Motor neuron (in vitro differentiated cells): ENCODE measurements at regions not wholly inside any gene's neighbourhood (a gene's known extent, or its start where the extent isn't known, plus 50 kb on each side); places are given as distances from the start of the nearest gene placed in this dataset.

Experiments used
- ATAC-seq, 8 experiments: fragments of 200-7000 bp; cut with Tn5 transposase; replicated peaks in 6 of 8; 2 replicates each; pipeline ENCODE4 v1.8.0; 2021; ENCODE audit warnings: mild to moderate bottlenecking in 8 of 8, moderate library complexity in 8 of 8
- H3K27ac ChIP-seq, 2 donors: fragments of 250-450 bp; sonication (Bioruptor Pico); 2 replicates each; pipeline ENCODE4 v1.9.0; 2021; ENCODE audit warnings: antibody characterized with exemption in 2 of 2, mild to moderate bottlenecking in 2 of 2, moderate library complexity in 1 of 2
- H3K4me1 ChIP-seq, 2 donors: fragments of 250-450 bp; sonication (Bioruptor Pico); replicated peaks in 1 of 2; 2 replicates each; pipeline ENCODE4 v1.6.1; 2021; ENCODE audit warnings: antibody characterized with exemption in 2 of 2, mild to moderate bottlenecking in 2 of 2, moderate library complexity in 1 of 2
- H3K4me3 ChIP-seq, 5 donors: fragments of 250-450 bp; sonication (Bioruptor Pico); 2 replicates each; pipeline ENCODE4 v1.9.0; 2021; ENCODE audit warnings: antibody characterized with exemption in 5 of 5, mild to moderate bottlenecking in 5 of 5, moderate library complexity in 4 of 5
- WGBS, 10 experiments: fragments of 450-650 bp; shearing (Covaris generic); methylation state at CpG; one replicate each; pipeline ENCODE4 v1.0.0; 2022; 5-methylcytosine and 5-hydroxymethylcytosine counted together
- in situ Hi-C, 9 experiments: fragments of 400-800 bp; cut with MboI; loops; one replicate each; pipeline ENCODE4 v1.15.0; 2021; ENCODE audit warnings: low sequenced_read_pairs in 9 of 9, low pct_unique_long_range_greater_than_20kb in 2 of 9; ENCODE audit not compliant: unreplicated experiment in 9 of 9

DNA sequence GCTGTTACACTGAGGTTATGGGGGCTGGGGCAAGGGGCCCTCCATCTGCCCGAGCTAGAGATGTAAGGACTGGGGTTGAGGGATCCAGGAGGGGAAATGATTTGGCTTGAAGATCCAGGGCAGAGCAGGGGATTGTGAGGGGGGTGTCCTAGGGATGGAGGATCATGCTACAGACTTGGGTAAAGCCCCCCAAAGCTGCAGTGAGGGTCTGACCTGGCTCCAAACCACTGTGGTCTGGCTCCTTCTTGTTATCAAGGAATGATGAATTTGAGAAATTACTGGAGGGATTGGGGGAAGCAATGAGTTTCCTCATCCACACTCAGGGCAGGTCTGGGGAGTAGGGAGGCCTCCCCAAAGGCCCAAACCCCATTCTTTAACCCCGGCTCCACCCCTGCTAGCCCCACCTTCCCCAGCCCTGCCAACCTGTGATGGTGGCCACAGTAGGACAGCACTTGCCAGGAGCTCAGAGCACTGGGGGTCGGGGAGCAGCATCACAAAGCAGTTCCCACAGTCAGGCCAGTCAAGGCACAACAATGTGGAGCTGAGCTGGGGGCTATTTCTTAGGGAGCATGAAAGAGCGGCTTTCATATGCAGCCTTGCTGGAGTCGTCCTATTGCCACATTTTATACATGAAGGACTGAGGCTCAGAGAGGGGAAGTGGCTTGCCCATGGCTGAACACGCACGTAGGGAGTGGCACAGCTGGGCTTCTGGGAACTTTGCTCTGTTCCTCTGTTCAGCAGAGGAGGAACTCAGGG, 165.5 kb downstream of the EFNB1 start:
- no peak for ATAC-seq
- in situ Hi-C loops = no loop called here
- H3K4me1 ChIP-seq = peaks cover 21 to 28% of the 10 kb centered on the region in 2 donors
- H3K4me3 ChIP-seq = no peak overlapping the region
- no peak overlapping the region for H3K27ac ChIP-seq
- WGBS, 10 experiments = 60% methylated on average over 2 of the region's 7 CpGs; no CpG with 5 or more reads in 9 of the 10 experiments

GRCh38 chrX:68992821-68993397, 164.1 kb downstream of the EFNB1 start:
- ATAC-seq = peak in 3 of 8 experiments; percentile 50 to 53 (median 52)
- in situ Hi-C loops = no loop called here
- Histone ChIP-seq H3K4me1 (peaks cover 21 to 28% of the 10 kb centered on the region in 2 donors), H3K27ac (no peak overlapping the region), H3K4me3 (no peak overlapping the region)
- 20 to 60% methylated on average over 1 of the region's 7 CpGs; no CpG with 5 or more reads in 8 of the 10 experiments for WGBS, 10 experiments

- ATAC-seq = no peak
- Histone ChIP-seq H3K4me1 (peaks cover 21 to 28% of the 10 kb centered on the region in 2 donors), H3K4me3 (no peak overlapping the region), H3K27ac (no peak overlapping the region)
- 25 to 86% (median 82%) methylated on average over 1 to 2 of the region's 3 CpGs; no CpG with 5 or more reads in 7 of the 10 experiments for WGBS, 10 experiments
- in situ Hi-C loops = no loop called here
These were observed 163.0 kb downstream of the EFNB1 start for GRCh38 chrX:68991691-68992345.

- in situ Hi-C loops = no loop called here
- Histone ChIP-seq H3K4me3 (no peak overlapping the region), H3K4me1 (peaks cover 17 to 25% of the 10 kb centered on the region in 2 donors), H3K27ac (no peak overlapping the region)
- no peak for ATAC-seq
- no CpG with 5 or more reads among the region's 1 CpG for WGBS, 10 experiments
These were observed 162.1 kb downstream of the EFNB1 start for GRCh38 chrX:68990948-68991347.

- in situ Hi-C loops = no loop called here
- Histone ChIP-seq H3K4me3 (no peak overlapping the region), H3K4me1 (peaks cover 17 to 25% of the 10 kb centered on the region in 2 donors), H3K27ac (peak overlapping the region in 1 of 2 donors; percentile 39)
- WGBS, 10 experiments = 18 to 83% (median 80%) methylated on average over 1 to 5 of the region's 17 CpGs; no CpG with 5 or more reads in 7 of the 10 experiments
- peak; percentile 53 to 97 (median 85) for ATAC-seq
These were observed 161.2 kb downstream of the EFNB1 start for GRCh38 chrX:68989865-68990606.

DNA sequence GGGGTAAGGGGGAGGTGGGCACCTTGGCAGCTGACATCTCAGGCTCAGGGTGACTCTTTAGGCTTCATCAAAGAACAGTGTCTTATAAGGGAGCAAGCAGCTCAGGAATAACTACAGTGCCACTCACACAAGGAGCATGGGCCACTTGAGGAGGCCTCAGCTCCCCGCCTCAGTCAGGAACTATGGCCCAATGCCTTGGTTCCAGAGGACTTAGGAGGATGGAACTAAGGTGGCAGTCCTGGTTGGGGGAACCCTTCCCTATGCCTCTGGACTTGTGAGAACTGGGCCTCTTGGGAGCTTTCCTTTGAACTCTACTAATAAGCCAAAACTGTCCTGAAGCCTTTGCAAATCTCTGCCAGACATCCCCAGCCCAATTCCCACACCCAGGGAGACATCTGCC, 160.6 kb downstream of the EFNB1 start:
- in situ Hi-C loops = no loop called here
- 60% methylated on average over 1 of the region's 1 CpG; no CpG with 5 or more reads in 9 of the 10 experiments for WGBS, 10 experiments
- peak in 2 of 8 experiments; percentile 31 to 37 for ATAC-seq
- no peak overlapping the region for H3K4me3 ChIP-seq
- peak overlapping the region in 1 of 2 donors; percentile 39 for H3K27ac ChIP-seq
- H3K4me1 ChIP-seq = peaks cover 17 to 25% of the 10 kb centered on the region in 2 donors

DNA sequence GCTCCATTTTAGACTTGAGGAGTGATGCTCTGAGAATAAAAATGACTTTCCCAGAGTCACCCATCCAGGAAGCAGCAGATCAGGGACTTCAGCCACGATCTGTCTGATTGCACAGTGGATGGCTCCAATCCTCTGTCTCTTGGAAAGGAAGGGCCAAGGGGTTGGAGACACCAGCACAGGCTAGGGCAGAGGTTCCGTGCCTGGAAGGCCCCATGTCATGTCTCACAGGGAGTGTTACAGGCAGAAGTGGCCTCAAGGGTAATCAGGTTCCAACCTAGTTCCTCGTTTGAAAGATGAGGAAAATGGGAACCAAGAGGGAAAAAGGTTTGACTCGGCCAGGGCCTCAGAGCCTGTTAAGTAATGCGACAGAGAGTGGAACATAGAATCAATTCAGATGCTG, 160.0 kb downstream of the EFNB1 start:
- in situ Hi-C loops = no loop called here
- H3K27ac ChIP-seq = no peak overlapping the region
- no peak overlapping the region for H3K4me3 ChIP-seq
- no peak for ATAC-seq
- H3K4me1 ChIP-seq = peaks cover 17 to 25% of the 10 kb centered on the region in 2 donors
- 67 to 100% (median 87%) methylated on average over 1 to 4 of the region's 5 CpGs; no CpG with 5 or more reads in 6 of the 10 experiments for WGBS, 10 experiments

GRCh38 chrX:68985135-68985755, 156.4 kb downstream of the EFNB1 start:
- H3K4me3 ChIP-seq = no peak overlapping the region
- no peak for ATAC-seq
- 48% methylated on average over 5 of the region's 8 CpGs; no CpG with 5 or more reads in 9 of the 10 experiments for WGBS, 10 experiments
- H3K4me1 ChIP-seq = peaks cover 14 to 15% of the 10 kb centered on the region in 2 donors
- no peak overlapping the region for H3K27ac ChIP-seq
- in situ Hi-C loops = no loop called here

GRCh38 chrX:68983004-68983857, 154.4 kb downstream of the EFNB1 start:
- no peak overlapping the region for H3K4me3 ChIP-seq
- in situ Hi-C loops = no loop called here
- WGBS, 10 experiments = 100% methylated on average over 1 of the region's 3 CpGs; no CpG with 5 or more reads in 9 of the 10 experiments
- ATAC-seq = peak in 1 of 8 experiments; percentile 91
- no peak overlapping the region for H3K27ac ChIP-seq
- peaks cover 7 to 10% of the 10 kb centered on the region in 2 donors for H3K4me1 ChIP-seq

- ATAC-seq = no peak
- H3K27ac ChIP-seq = no peak overlapping the region
- H3K4me1 ChIP-seq = peaks cover 10 to 16% of the 10 kb centered on the region in 2 donors
- WGBS, 10 experiments = 20 to 43% methylated on average over 1 to 3 of the region's 5 CpGs; no CpG with 5 or more reads in 8 of the 10 experiments
- H3K4me3 ChIP-seq = no peak overlapping the region
- in situ Hi-C loops = no loop called here
These were observed 153.7 kb downstream of the EFNB1 start for GRCh38 chrX:68982476-68982875.

DNA sequence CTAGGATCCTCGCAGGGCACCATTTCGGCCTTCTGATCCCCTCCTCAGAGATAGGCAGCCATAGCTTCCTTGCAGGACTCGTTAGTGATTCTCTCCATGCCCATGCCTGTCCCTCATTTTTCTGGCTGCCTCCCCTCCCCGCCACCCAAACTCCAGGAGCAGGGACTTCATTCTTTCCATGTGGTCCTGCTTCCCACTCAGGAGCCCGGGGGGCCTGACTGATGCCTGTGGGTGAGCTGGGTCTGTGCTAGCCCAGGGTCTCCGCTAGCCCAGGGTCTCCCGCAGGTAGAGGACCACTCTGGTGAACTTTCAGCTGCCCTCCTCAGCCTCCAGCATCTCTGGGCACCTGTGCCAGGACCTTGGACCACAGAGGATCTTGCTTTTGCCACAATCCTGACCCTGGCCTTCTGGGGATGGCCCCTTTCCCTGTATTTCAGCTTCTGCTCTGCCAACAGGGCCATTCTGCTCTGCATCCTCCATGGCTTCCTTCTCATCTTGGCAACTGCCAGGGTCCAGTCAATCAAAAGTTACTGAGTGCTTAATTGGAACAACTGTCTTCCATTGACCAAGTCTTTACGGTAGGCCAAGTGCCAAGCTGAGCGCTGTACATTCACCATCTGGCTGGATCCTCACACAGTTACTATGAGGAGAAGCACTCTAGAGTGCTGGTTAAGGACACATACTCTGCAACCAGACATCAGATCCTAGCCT, 152.2 kb downstream of the EFNB1 start:
- H3K27ac ChIP-seq = no peak overlapping the region
- peaks cover 10 to 16% of the 10 kb centered on the region in 2 donors for H3K4me1 ChIP-seq
- ATAC-seq = no peak
- H3K4me3 ChIP-seq = no peak overlapping the region
- in situ Hi-C loops = no loop called here
- 85% methylated on average over 6 of the region's 9 CpGs; no CpG with 5 or more reads in 9 of the 10 experiments for WGBS, 10 experiments
